ENCODE measurements at regions not wholly inside any gene's neighbourhood (a gene's known extent, or its start where the extent isn't known, plus 50 kb on each side); places are given as distances from the start of the nearest gene placed in this dataset.

DNA sequence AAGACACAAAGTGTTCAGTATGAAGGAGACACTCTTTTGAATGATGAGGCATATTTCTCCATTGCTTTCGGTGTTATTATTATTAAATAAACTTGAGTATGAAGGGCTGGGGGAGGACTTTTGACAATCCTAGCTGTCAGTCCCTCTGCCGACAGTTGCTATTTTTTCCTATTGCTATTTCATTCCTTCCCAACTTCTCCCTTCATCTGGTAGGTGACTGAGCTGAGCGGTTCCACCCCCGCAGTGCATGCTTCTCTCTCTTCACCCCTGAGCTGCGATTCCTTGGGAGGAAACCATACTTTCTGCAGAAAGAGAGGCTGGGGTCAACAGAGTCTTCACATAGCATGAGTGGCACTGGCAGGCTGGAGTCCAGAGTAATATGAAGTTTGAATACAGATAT, 261.2 kb upstream of the TAC1 start:
- 88% methylated on average over 5 of the region's 5 CpGs for WGBS (ENCODE audit: insufficient coverage)
- Mint-ChIP-seq H3K27me3 (ENCODE audit: low read depth in 2 of 2) (peaks cover 0 to 3% of the 10 kb centered on the region in 2 donors), H3K4me1 (no peaks in the 10 kb centered on the region), H3K36me3 (peaks cover 11% of the 10 kb centered on the region), H3K4me3 (no peak overlapping the region), H3K27ac (no peak overlapping the region), H3K9me3 (peaks cover 3 to 11% of the 10 kb centered on the region in 2 donors)
- no peaks in the 10 kb centered on the region for H3K27me3 ChIP-seq (ENCODE audit: control insufficient read depth, insufficient read depth, low read length)
- TF ChIP-seq, protein P1, sequence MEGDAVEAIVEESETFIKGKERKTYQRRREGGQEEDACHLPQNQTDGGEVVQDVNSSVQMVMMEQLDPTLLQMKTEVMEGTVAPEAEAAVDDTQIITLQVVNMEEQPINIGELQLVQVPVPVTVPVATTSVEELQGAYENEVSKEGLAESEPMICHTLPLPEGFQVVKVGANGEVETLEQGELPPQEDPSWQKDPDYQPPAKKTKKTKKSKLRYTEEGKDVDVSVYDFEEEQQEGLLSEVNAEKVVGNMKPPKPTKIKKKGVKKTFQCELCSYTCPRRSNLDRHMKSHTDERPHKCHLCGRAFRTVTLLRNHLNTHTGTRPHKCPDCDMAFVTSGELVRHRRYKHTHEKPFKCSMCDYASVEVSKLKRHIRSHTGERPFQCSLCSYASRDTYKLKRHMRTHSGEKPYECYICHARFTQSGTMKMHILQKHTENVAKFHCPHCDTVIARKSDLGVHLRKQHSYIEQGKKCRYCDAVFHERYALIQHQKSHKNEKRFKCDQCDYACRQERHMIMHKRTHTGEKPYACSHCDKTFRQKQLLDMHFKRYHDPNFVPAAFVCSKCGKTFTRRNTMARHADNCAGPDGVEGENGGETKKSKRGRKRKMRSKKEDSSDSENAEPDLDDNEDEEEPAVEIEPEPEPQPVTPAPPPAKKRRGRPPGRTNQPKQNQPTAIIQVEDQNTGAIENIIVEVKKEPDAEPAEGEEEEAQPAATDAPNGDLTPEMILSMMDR (IDR thresholded peaks at IDR 0.05): no peak
- intact Hi-C loops (cut with micrococcal nuclease): no loop called here
- H3K36me3 ChIP-seq (ENCODE audit: control insufficient read depth, insufficient read depth, low read length): no peaks in the 10 kb centered on the region
- no peaks in the 10 kb centered on the region for H3K4me1 ChIP-seq (ENCODE audit: control insufficient read depth, insufficient read depth, low read length)
- H3K9me3 ChIP-seq (ENCODE audit: control insufficient read depth, insufficient read depth, low read length): no peaks in the 10 kb centered on the region
- ATAC-seq (no peak), DNase-seq (no peak)
- H3K4me3 ChIP-seq (ENCODE audit: low read length): no peak overlapping the region
- no peak overlapping the region for H3K27ac ChIP-seq (ENCODE audit: low read length)

DNA sequence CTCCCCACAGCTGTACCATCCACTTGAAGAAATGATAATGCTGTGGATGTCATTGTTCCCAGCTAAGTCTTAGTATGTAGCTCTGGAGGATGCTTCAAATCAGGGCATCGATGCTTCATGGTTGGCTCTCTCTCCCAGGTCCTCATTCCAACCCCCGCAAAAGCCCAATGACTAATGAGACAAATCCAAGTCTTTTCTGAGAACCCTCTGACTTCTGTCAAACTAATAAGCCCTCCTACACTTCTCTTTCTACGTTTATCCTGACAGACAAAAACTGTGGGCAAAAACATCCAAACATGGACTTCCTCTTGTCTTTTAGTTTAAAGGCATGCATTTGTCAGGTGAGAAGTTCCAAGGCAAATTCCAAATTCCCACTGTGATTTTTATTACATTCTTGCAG, 260.4 kb upstream of the TAC1 start:
- Mint-ChIP-seq H3K27me3 (ENCODE audit: low read depth in 2 of 2) (peaks cover 0 to 3% of the 10 kb centered on the region in 2 donors), H3K4me3 (no peak overlapping the region), H3K9me3 (peaks cover 3 to 11% of the 10 kb centered on the region in 2 donors), H3K36me3 (peaks cover 9% of the 10 kb centered on the region), H3K27ac (no peak overlapping the region), H3K4me1 (no peaks in the 10 kb centered on the region)
- no peak overlapping the region for H3K27ac ChIP-seq (ENCODE audit: low read length)
- no peak overlapping the region for H3K4me3 ChIP-seq (ENCODE audit: low read length)
- intact Hi-C loops (cut with micrococcal nuclease): no loop called here
- no peaks in the 10 kb centered on the region for H3K4me1 ChIP-seq (ENCODE audit: control insufficient read depth, insufficient read depth, low read length)
- H3K36me3 ChIP-seq (ENCODE audit: control insufficient read depth, insufficient read depth, low read length): no peaks in the 10 kb centered on the region
- no peaks in the 10 kb centered on the region for H3K9me3 ChIP-seq (ENCODE audit: control insufficient read depth, insufficient read depth, low read length)
- ATAC-seq: no peak
- DNase-seq: no peak
- no peaks in the 10 kb centered on the region for H3K27me3 ChIP-seq (ENCODE audit: control insufficient read depth, insufficient read depth, low read length)
- TF ChIP-seq, protein P1 (IDR thresholded peaks at IDR 0.05): no peak
- 72% methylated on average over 3 of the region's 3 CpGs for WGBS (ENCODE audit: insufficient coverage)

DNA sequence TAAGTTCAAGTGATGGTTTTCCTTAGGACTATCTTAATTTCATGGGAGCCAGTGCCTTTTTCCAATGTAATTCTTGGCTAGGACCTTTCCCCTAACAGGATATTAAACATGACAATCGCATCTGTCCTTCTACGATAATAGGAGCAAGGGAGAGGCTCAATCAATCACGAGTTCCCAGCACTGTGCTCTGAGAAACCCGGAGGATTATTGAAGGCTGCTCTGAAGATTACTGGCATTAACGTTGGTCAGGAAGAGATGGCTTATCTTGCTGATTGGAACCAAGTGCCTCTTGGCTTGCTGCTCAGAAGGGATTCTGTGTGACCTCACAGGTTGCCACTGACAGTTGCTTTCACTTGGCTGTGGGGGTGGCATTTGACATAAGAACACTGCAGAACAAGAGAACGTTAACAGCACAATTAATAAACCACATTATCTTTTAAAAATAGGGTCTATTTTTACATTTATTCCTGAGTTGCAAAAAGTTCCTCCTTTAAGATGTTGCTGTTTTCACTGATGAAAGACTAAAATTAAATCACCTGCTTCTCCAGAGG, 252.1 kb upstream of the TAC1 start:
- ATAC-seq (no peak), DNase-seq (no peak)
- Histone ChIP-seq H3K36me3 (ENCODE audit: control insufficient read depth, insufficient read depth, low read length) (no peaks in the 10 kb centered on the region), H3K9me3 (ENCODE audit: control insufficient read depth, insufficient read depth, low read length) (peaks cover 3% of the 10 kb centered on the region), H3K4me1 (ENCODE audit: control insufficient read depth, insufficient read depth, low read length) (no peaks in the 10 kb centered on the region), H3K4me3 (ENCODE audit: low read length) (no peak overlapping the region), H3K27me3 (ENCODE audit: control insufficient read depth, insufficient read depth, low read length) (no peaks in the 10 kb centered on the region), H3K27ac (ENCODE audit: low read length) (no peak overlapping the region)
- TF ChIP-seq, protein P1 (IDR thresholded peaks at IDR 0.05): no peak
- Mint-ChIP-seq H3K4me1 (no peaks in the 10 kb centered on the region), H3K27ac (no peak overlapping the region), H3K36me3 (no peaks in the 10 kb centered on the region), H3K9me3 (peaks cover 4 to 5% of the 10 kb centered on the region in 2 donors), H3K4me3 (no peak overlapping the region), H3K27me3 (ENCODE audit: low read depth in 2 of 2) (no peaks in the 10 kb centered on the region)
- intact Hi-C loops (cut with micrococcal nuclease): no loop called here
- WGBS (ENCODE audit: insufficient coverage): 59% methylated on average over 5 of the region's 6 CpGs

DNA sequence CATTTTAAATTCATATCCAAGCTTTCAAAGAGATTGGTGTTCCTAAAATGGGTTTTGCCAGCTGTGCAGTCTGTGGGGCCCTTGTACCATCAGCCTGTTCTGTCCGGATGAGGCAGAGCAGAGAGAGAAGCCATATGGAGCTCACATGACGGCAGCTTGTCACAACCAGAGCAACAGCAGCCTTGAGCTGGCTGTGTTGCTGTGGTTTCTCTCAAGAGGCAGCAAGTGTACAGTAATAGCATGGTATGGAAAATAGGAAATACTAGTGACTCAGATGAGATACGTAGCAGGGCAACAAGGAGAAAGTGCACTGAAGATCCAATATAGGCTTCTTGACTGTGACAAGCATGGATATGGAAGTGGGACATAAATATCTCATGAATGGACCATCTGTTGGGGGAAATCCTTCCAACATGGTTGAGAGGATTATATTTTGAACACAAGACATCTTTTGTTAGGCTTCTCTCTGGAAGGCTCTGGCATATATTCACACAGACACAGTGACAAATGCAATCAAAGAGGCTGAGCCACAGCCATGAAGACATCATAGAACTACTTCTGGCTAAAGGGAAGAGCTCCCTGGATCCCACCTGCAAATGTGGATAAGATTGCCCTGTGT, 251.0 kb upstream of the TAC1 start:
- DNase-seq (no peak), ATAC-seq (no peak)
- H3K4me1 Mint-ChIP-seq: no peaks in the 10 kb centered on the region
- peaks cover 4 to 5% of the 10 kb centered on the region in 2 donors for H3K9me3 Mint-ChIP-seq
- H3K4me1 ChIP-seq (ENCODE audit: control insufficient read depth, insufficient read depth, low read length): no peaks in the 10 kb centered on the region
- H3K27me3 Mint-ChIP-seq (ENCODE audit: low read depth in 2 of 2): no peaks in the 10 kb centered on the region
- no peaks in the 10 kb centered on the region for H3K36me3 ChIP-seq (ENCODE audit: control insufficient read depth, insufficient read depth, low read length)
- no peak overlapping the region for H3K27ac ChIP-seq (ENCODE audit: low read length)
- intact Hi-C loops (cut with micrococcal nuclease): no loop called here
- TF ChIP-seq, protein P1 (IDR thresholded peaks at IDR 0.05): no peak
- peaks cover 3% of the 10 kb centered on the region for H3K9me3 ChIP-seq (ENCODE audit: control insufficient read depth, insufficient read depth, low read length)
- WGBS (ENCODE audit: insufficient coverage): 89% methylated on average over 3 of the region's 3 CpGs
- no peak overlapping the region for H3K4me3 Mint-ChIP-seq
- H3K27me3 ChIP-seq (ENCODE audit: control insufficient read depth, insufficient read depth, low read length): no peaks in the 10 kb centered on the region
- no peak overlapping the region for H3K4me3 ChIP-seq (ENCODE audit: low read length)
- no peak overlapping the region for H3K27ac Mint-ChIP-seq
- no peaks in the 10 kb centered on the region for H3K36me3 Mint-ChIP-seq
